A549 (cell line): ENCODE measurements at regions not wholly inside any gene's neighbourhood (a gene's known extent, or its start where the extent isn't known, plus 50 kb on each side); places are given as distances from the start of the nearest gene placed in this dataset.

Experiments
- CTCF ChIP-seq: fragments of >200 bp; sonication (Bioruptor Twin); formaldehyde crosslinking; IDR thresholded peaks from 3 replicates; pipeline ENCODE4 v1.5.1; 2016
- EP300 ChIP-seq, 2 experiments: fragments of >200 bp; sonication (Bioruptor Twin); formaldehyde crosslinking; IDR thresholded peaks; 2 replicates in 1 of 2; 3 replicates in 1 of 2; pipeline ENCODE4 v1.6.1; 2016 to 2017
- HDAC2 ChIP-seq: fragments of 200-600 bp; sonication (generic); IDR thresholded peaks from 2 replicates; pipeline ENCODE4 v1.6.1; 2016
- MAX ChIP-seq: IDR thresholded peaks from 2 replicates; pipeline ENCODE4 v1.6.1; 2012
- POLR2A ChIP-seq: IDR thresholded peaks from 2 replicates; pipeline ENCODE4 v1.6.1; 2012; ENCODE audit warnings: mild to moderate bottlenecking, low read length
- RNF2 ChIP-seq: fragments of 200-600 bp; sonication (generic); IDR thresholded peaks from 2 replicates; pipeline ENCODE4 v1.6.1; 2016; ENCODE audit warnings: low read depth, mild to moderate bottlenecking, antibody characterized with exemption, moderate library complexity, borderline replicate concordance
- SMC3 ChIP-seq: fragments of >200 bp; sonication (Bioruptor Twin); formaldehyde crosslinking; IDR thresholded peaks from 3 replicates; pipeline ENCODE4 v1.6.1; 2018; ENCODE audit warnings: inconsistent platforms
- ZC3H11A ChIP-seq: fragments of 450-650 bp; IDR thresholded peaks from 2 replicates; pipeline ENCODE4 v1.6.1; 2014; ENCODE audit warnings: antibody characterized with exemption, mild to moderate bottlenecking

DNA sequence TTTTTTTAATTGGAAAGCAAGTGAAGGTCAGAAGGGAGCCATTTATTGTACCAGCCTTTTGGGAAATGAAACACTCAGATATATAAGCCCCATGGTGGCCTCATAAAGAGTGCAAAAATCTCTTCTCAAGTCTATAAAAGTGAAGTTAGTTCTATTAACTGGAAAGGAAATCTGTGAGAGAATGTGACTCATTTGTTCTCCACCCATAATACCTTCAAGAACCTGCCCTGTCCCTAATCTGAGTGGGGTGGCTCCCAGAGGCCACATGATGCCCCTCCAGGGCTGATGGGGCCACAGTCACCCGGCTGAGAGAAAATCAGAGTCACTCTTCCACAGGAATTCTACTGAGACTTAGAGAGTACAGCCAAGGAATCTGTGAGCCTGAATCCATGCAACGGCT, 65.8 kb upstream of the SERP2 start:
- TF ChIP-seq CTCF (no peak), POLR2A (no peak), MAX (no peak), SMC3 (no peak), RNF2 (no peak), EP300 (IDR thresholded peaks at IDR 0.05) (no peak), ZC3H11A (no peak), HDAC2 (no peak)
